ENCODE measurements at regions not wholly inside any gene's neighbourhood (a gene's known extent, or its start where the extent isn't known, plus 50 kb on each side); places are given as distances from the start of the nearest gene placed in this dataset.
"Not testable (repeated sequence)": the region's sequence is repeated elsewhere in the genome, so short reads cannot be mapped to it uniquely, and the experiment has no call there.

GRCh38 chr6:140155451-140156126 lies 781.1 kb upstream of the CITED2 start:
- H3K9me3 Mint-ChIP-seq (ENCODE audit: unreplicated experiment) = peaks cover 12% of the 10 kb centered on the region
- no peak overlapping the region for H3K4me3 Mint-ChIP-seq (ENCODE audit: unreplicated experiment)
- no peak overlapping the region for H3K27ac Mint-ChIP-seq (ENCODE audit: unreplicated experiment)
- H3K27me3 Mint-ChIP-seq (ENCODE audit: unreplicated experiment) = no peaks in the 10 kb centered on the region
- TF ChIP-seq CTCF (IDR thresholded peaks at IDR 0.05) = no peak
- peaks cover 1% of the 10 kb centered on the region for H3K36me3 Mint-ChIP-seq (ENCODE audit: unreplicated experiment)
- H3K4me1 Mint-ChIP-seq (ENCODE audit: unreplicated experiment) = peaks cover under 1% of the 10 kb centered on the region
- no peak for DNase-seq (ENCODE audit: extremely low spot score, unreplicated experiment)

GRCh38 chr6:140153703-140154102 lies 779.3 kb upstream of the CITED2 start:
- no peaks in the 10 kb centered on the region for H3K27me3 Mint-ChIP-seq (ENCODE audit: unreplicated experiment)
- H3K9me3 Mint-ChIP-seq (ENCODE audit: unreplicated experiment) = peaks cover 12% of the 10 kb centered on the region
- H3K4me1 Mint-ChIP-seq (ENCODE audit: unreplicated experiment) = peaks cover 2% of the 10 kb centered on the region
- H3K36me3 Mint-ChIP-seq (ENCODE audit: unreplicated experiment) = peaks cover 1% of the 10 kb centered on the region
- TF ChIP-seq CTCF (IDR thresholded peaks at IDR 0.05) = no peak
- H3K27ac Mint-ChIP-seq (ENCODE audit: unreplicated experiment) = no peak overlapping the region
- no peak overlapping the region for H3K4me3 Mint-ChIP-seq (ENCODE audit: unreplicated experiment)
- no peak for DNase-seq (ENCODE audit: extremely low spot score, unreplicated experiment)

GRCh38 chr6:140147825-140148814 lies 773.7 kb upstream of the CITED2 start:
- not testable (repeated sequence) for H3K36me3 Mint-ChIP-seq (ENCODE audit: unreplicated experiment); H3K27me3 Mint-ChIP-seq (ENCODE audit: unreplicated experiment); H3K4me3 Mint-ChIP-seq (ENCODE audit: unreplicated experiment)

GRCh38 chr6:140140891-140141290 lies 766.4 kb upstream of the CITED2 start:
- H3K27me3 Mint-ChIP-seq (ENCODE audit: unreplicated experiment) = no peaks in the 10 kb centered on the region
- no peak for DNase-seq (ENCODE audit: extremely low spot score, unreplicated experiment)
- no peak overlapping the region for H3K4me3 Mint-ChIP-seq (ENCODE audit: unreplicated experiment)
- peaks cover 4% of the 10 kb centered on the region for H3K4me1 Mint-ChIP-seq (ENCODE audit: unreplicated experiment)
- H3K27ac Mint-ChIP-seq (ENCODE audit: unreplicated experiment) = no peak overlapping the region
- peaks cover 9% of the 10 kb centered on the region for H3K9me3 Mint-ChIP-seq (ENCODE audit: unreplicated experiment)
- H3K36me3 Mint-ChIP-seq (ENCODE audit: unreplicated experiment) = peaks cover 2% of the 10 kb centered on the region
- TF ChIP-seq CTCF (IDR thresholded peaks at IDR 0.05) = no peak

More at GRCh38 chr6:140147825-140148814, 773.7 kb upstream of the CITED2 start:
- not testable (repeated sequence) for H3K4me1 Mint-ChIP-seq (ENCODE audit: unreplicated experiment); H3K9me3 Mint-ChIP-seq (ENCODE audit: unreplicated experiment); H3K27ac Mint-ChIP-seq (ENCODE audit: unreplicated experiment); DNase-seq (ENCODE audit: extremely low spot score, unreplicated experiment)

- Mint-ChIP-seq H3K4me3 (ENCODE audit: unreplicated experiment) (no peak overlapping the region), H3K27me3 (ENCODE audit: unreplicated experiment) (no peaks in the 10 kb centered on the region), H3K36me3 (ENCODE audit: unreplicated experiment) (peaks cover 14% of the 10 kb centered on the region), H3K27ac (ENCODE audit: unreplicated experiment) (peak overlapping the region; percentile 9), H3K4me1 (ENCODE audit: unreplicated experiment) (peaks cover 4% of the 10 kb centered on the region), H3K9me3 (ENCODE audit: unreplicated experiment) (peaks cover 26% of the 10 kb centered on the region)
- DNase-seq (ENCODE audit: extremely low spot score, unreplicated experiment) = no peak
- TF ChIP-seq CTCF (IDR thresholded peaks at IDR 0.05) = no peak
Measured at GRCh38 chr6:140138311-140139010, 764.0 kb upstream of the CITED2 start.

All from osteocyte (in vitro differentiated cells).